H9 (cell line): ENCODE measurements at regions not wholly inside any gene's neighbourhood (a gene's known extent, or its start where the extent isn't known, plus 50 kb on each side); places are given as distances from the start of the nearest gene placed in this dataset.

Source experiments
- DNase-seq: peaks from one replicate; pipeline ENCODE4 v3.0.0-alpha.2; 2017
- H2AFZ ChIP-seq: one replicate; pipeline ENCODE4 v1.6.1; 2013; ENCODE audit warnings: mild to moderate bottlenecking, low read length, control low read depth, moderate library complexity
- H2AK5ac ChIP-seq: 2 replicates; pipeline ENCODE4 v1.6.1; 2013; ENCODE audit warnings: low read length, control low read depth, mixed read lengths; ENCODE audit not compliant: insufficient read length
- H2BK120ac ChIP-seq: one replicate; pipeline ENCODE4 v1.6.1; 2013; ENCODE audit warnings: low read depth, mild to moderate bottlenecking, low read length, control low read depth, inconsistent platforms; ENCODE audit not compliant: poor library complexity, severe bottlenecking
- H2BK12ac ChIP-seq: 2 replicates; pipeline ENCODE4 v1.6.1; 2013; ENCODE audit warnings: low read length, control low read depth, mixed read lengths, low read depth; ENCODE audit not compliant: insufficient read length
- H2BK15ac ChIP-seq: 2 replicates; pipeline ENCODE4 v1.6.1; 2013; ENCODE audit warnings: low read depth, low read length, control low read depth
- H2BK20ac ChIP-seq: one replicate; pipeline ENCODE4 v1.6.1; 2013; ENCODE audit warnings: low read depth, mild to moderate bottlenecking, low read length, control low read depth, inconsistent platforms; ENCODE audit not compliant: poor library complexity, severe bottlenecking
- H2BK5ac ChIP-seq: 2 replicates; pipeline ENCODE4 v1.6.1; 2013; ENCODE audit warnings: low read length, control low read depth, mixed read lengths; ENCODE audit not compliant: insufficient read length
- H3K14ac ChIP-seq: 2 replicates; pipeline ENCODE4 v1.6.1; 2013; ENCODE audit warnings: low read length, control low read depth; ENCODE audit not compliant: insufficient read depth
- H3K18ac ChIP-seq: 2 replicates; pipeline ENCODE4 v1.6.1; 2013; ENCODE audit warnings: low read depth, mild to moderate bottlenecking, mixed read lengths, low read length, control low read depth; ENCODE audit not compliant: insufficient read length
- H3K23ac ChIP-seq: 2 replicates; pipeline ENCODE4 v1.6.1; 2013; ENCODE audit warnings: low read length, control low read depth, mixed read lengths, low read depth; ENCODE audit not compliant: insufficient read length
- H3K23me2 ChIP-seq: 2 replicates; pipeline ENCODE4 v1.6.1; 2013; ENCODE audit warnings: low read depth, mild to moderate bottlenecking, mixed read lengths, low read length, control low read depth; ENCODE audit not compliant: insufficient read length, poor library complexity, severe bottlenecking
- H3K27ac ChIP-seq: 2 replicates; pipeline ENCODE4 v1.5.1; 2013; ENCODE audit warnings: low read length, control low read depth, mixed read lengths, low read depth; ENCODE audit not compliant: insufficient read length
- H3K27me3 ChIP-seq: 2 replicates; pipeline ENCODE4 v1.6.1; 2013; ENCODE audit warnings: low read length, control low read depth, inconsistent platforms; ENCODE audit not compliant: insufficient read depth
- H3K4ac ChIP-seq: 2 replicates; pipeline ENCODE4 v1.6.1; 2013; ENCODE audit warnings: low read depth, mild to moderate bottlenecking, control low read depth, inconsistent platforms, low read length, moderate library complexity
- H3K4me1 ChIP-seq: 2 replicates; pipeline ENCODE4 v1.6.1; 2013; ENCODE audit warnings: low read length, control low read depth, inconsistent platforms; ENCODE audit not compliant: insufficient read depth
- H3K4me2 ChIP-seq: 2 replicates; pipeline ENCODE4 v1.6.1; 2013; ENCODE audit warnings: low read length, control low read depth, mixed read lengths; ENCODE audit not compliant: insufficient read length, insufficient read depth
- H3K56ac ChIP-seq: 2 replicates; pipeline ENCODE4 v1.6.1; 2013; ENCODE audit warnings: low read depth, mild to moderate bottlenecking, mixed read lengths, low read length, control low read depth; ENCODE audit not compliant: insufficient read length
- H3K79me1 ChIP-seq: 2 replicates; pipeline ENCODE4 v1.6.1; 2013; ENCODE audit warnings: low read depth, mild to moderate bottlenecking, moderate library complexity, low read length, control low read depth, inconsistent platforms; ENCODE audit not compliant: insufficient read depth, poor library complexity, severe bottlenecking
- H3K79me2 ChIP-seq: 2 replicates; pipeline ENCODE4 v1.6.1; 2013; ENCODE audit warnings: low read length, control low read depth, inconsistent platforms; ENCODE audit not compliant: insufficient read depth
- H3K9ac ChIP-seq: 2 replicates; pipeline ENCODE4 v1.6.1; 2013; ENCODE audit warnings: low read length, control low read depth, mixed read lengths; ENCODE audit not compliant: insufficient read length; ENCODE audit errors: extremely low read depth
- H3K9me3 ChIP-seq: one replicate; pipeline ENCODE4 v1.6.1; 2013; ENCODE audit warnings: low read depth, low read length, inconsistent platforms; ENCODE audit not compliant: control insufficient read depth
- H3T11ph ChIP-seq: one replicate; pipeline ENCODE4 v1.6.1; 2013; ENCODE audit warnings: mild to moderate bottlenecking, low read length, control low read depth, inconsistent platforms
- H4K20me1 ChIP-seq: one replicate; pipeline ENCODE4 v1.6.1; 2013; ENCODE audit not compliant: control insufficient read depth, insufficient read length, insufficient read depth
- H4K5ac ChIP-seq: 2 replicates; pipeline ENCODE4 v1.6.1; 2013; ENCODE audit warnings: low read depth, mild to moderate bottlenecking, mixed read lengths, low read length, control low read depth; ENCODE audit not compliant: insufficient read length
- H4K8ac ChIP-seq: replicated peaks from 2 replicates; pipeline ENCODE4 v1.6.1; 2013; ENCODE audit warnings: low read length, control low read depth, mixed read lengths, low read depth; ENCODE audit not compliant: insufficient read length
- H4K91ac ChIP-seq: 2 replicates; pipeline ENCODE4 v1.6.1; 2013; ENCODE audit warnings: low read depth, mild to moderate bottlenecking, moderate library complexity, mixed read lengths, low read length, control low read depth; ENCODE audit not compliant: insufficient read length
- H3K27ac Mint-ChIP-seq, 3 experiments: 2 replicates in 2 of 3; 3 replicates in 1 of 3; pipeline ENCODE4 v1.8.0; 2020 to 2021; ENCODE audit warnings: mixed read lengths in 3 of 3, mild to moderate bottlenecking in 1 of 3, moderate library complexity in 1 of 3
- H3K27me3 Mint-ChIP-seq: 2 replicates; pipeline ENCODE4 v1.8.0; 2021; ENCODE audit warnings: low read depth, mild to moderate bottlenecking, moderate library complexity, mixed read lengths
- H3K36me3 Mint-ChIP-seq, 3 experiments: 2 replicates in 2 of 3; 3 replicates in 1 of 3; pipeline ENCODE4 v1.8.0; 2020 to 2021; ENCODE audit warnings: low read depth in 3 of 3, mixed read lengths in 3 of 3; ENCODE audit not compliant: insufficient read depth in 1 of 3
- H3K4me1 Mint-ChIP-seq, 2 experiments: 2 replicates each; pipeline ENCODE4 v1.8.0; 2020; ENCODE audit warnings: mixed read lengths in 2 of 2
- H3K4me3 Mint-ChIP-seq, 2 experiments: 2 replicates in 1 of 2; 3 replicates in 1 of 2; pipeline ENCODE4 v1.8.0; 2020 to 2021; ENCODE audit warnings: mild to moderate bottlenecking in 2 of 2, mixed read lengths in 2 of 2, moderate library complexity in 1 of 2
- H3K9me3 Mint-ChIP-seq, 2 experiments: 2 replicates in 1 of 2; 3 replicates in 1 of 2; pipeline ENCODE4 v1.8.0; 2020; ENCODE audit warnings: mild to moderate bottlenecking in 2 of 2, mixed read lengths in 2 of 2, moderate library complexity in 1 of 2
- WGBS: extraction: QIAGEN DNeasy Blood & Tissue Kit; methylation state at CpG from one replicate; pipeline ENCODE4 v1.1.7; 2013; ENCODE audit warnings: missing lambda C conversion rate, low lambda C conversion rate, mixed read lengths; ENCODE audit not compliant: insufficient read length; ENCODE audit errors: extremely low coverage; 5-methylcytosine and 5-hydroxymethylcytosine counted together
- TF ChIP-seq, protein P1 (sequence below): fragments of 200-600 bp; sonication (generic); conservative IDR thresholded peaks from 3 replicates; pipeline ENCODE4 v1.8.0; 2021; ENCODE audit warnings: antibody characterized with exemption, mild to moderate bottlenecking

DNA sequence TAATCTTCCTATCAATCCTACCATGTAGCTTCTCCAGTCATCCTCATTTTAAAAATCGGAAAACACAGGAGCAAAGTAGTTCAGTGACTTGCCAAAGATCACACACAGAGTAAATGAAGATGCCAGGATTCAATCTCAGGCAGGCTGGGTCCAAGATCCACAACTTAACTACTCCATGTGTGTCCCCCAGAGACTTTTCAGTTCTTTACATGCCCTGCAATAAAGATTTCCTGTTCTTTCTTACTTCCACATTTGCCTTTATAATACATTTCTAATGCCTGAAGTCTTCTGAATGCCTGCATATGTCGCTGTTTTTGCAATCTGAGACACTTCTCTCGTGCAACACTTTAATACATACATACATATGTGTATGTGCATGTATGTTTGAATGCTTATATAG lies 121.7 kb upstream of the MARCKS start:
- no peaks in the 10 kb centered on the region for H3K79me1 ChIP-seq
- H3K23ac ChIP-seq: no peak overlapping the region
- no peak overlapping the region for H3K27ac ChIP-seq
- H3K79me2 ChIP-seq: no peaks in the 10 kb centered on the region
- H2BK12ac ChIP-seq: no peak overlapping the region
- no peak overlapping the region for H3K4me2 ChIP-seq
- TF ChIP-seq, protein P1, sequence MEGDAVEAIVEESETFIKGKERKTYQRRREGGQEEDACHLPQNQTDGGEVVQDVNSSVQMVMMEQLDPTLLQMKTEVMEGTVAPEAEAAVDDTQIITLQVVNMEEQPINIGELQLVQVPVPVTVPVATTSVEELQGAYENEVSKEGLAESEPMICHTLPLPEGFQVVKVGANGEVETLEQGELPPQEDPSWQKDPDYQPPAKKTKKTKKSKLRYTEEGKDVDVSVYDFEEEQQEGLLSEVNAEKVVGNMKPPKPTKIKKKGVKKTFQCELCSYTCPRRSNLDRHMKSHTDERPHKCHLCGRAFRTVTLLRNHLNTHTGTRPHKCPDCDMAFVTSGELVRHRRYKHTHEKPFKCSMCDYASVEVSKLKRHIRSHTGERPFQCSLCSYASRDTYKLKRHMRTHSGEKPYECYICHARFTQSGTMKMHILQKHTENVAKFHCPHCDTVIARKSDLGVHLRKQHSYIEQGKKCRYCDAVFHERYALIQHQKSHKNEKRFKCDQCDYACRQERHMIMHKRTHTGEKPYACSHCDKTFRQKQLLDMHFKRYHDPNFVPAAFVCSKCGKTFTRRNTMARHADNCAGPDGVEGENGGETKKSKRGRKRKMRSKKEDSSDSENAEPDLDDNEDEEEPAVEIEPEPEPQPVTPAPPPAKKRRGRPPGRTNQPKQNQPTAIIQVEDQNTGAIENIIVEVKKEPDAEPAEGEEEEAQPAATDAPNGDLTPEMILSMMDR: no peak
- H3K4me3 Mint-ChIP-seq: no peak overlapping the region
- H3K23me2 ChIP-seq: no peaks in the 10 kb centered on the region
- no peak for DNase-seq
- H3K36me3 Mint-ChIP-seq: no peaks in the 10 kb centered on the region
- H2AFZ ChIP-seq: no peak overlapping the region
- no peak overlapping the region for H2AK5ac ChIP-seq
- no peak overlapping the region for H4K91ac ChIP-seq
- H3K27me3 ChIP-seq: no peaks in the 10 kb centered on the region
- no peak overlapping the region for H2BK15ac ChIP-seq
- H3K18ac ChIP-seq: no peak overlapping the region
- no peaks in the 10 kb centered on the region for H3K4me1 ChIP-seq
- H3K27me3 Mint-ChIP-seq: no peaks in the 10 kb centered on the region
- no peak overlapping the region for H4K5ac ChIP-seq
- peaks cover 0 to 7% of the 10 kb centered on the region in 2 experiments; a peak in 2 of 4 replicates for H3K4me1 Mint-ChIP-seq
- no peaks in the 10 kb centered on the region for H3K9me3 Mint-ChIP-seq
- H3K9ac ChIP-seq: no peak overlapping the region
- H2BK120ac ChIP-seq: no peak overlapping the region
- H3K56ac ChIP-seq: no peak overlapping the region
- H2BK5ac ChIP-seq: no peak overlapping the region
- no peak overlapping the region for H3K14ac ChIP-seq
- no peak overlapping the region for H3K27ac Mint-ChIP-seq
- no peak overlapping the region for H3T11ph ChIP-seq
- H4K8ac ChIP-seq: no peak overlapping the region
- no peak overlapping the region for H3K4ac ChIP-seq
- H4K20me1 ChIP-seq: no peaks in the 10 kb centered on the region
- H3K9me3 ChIP-seq: no peaks in the 10 kb centered on the region
- WGBS: no CpG with 5 or more reads among the region's 3 CpGs
- H2BK20ac ChIP-seq: no peak overlapping the region
